Endothelial cell of umbilical vein (primary cell): ENCODE measurements at regions not wholly inside any gene's neighbourhood (a gene's known extent, or its start where the extent isn't known, plus 50 kb on each side); places are given as distances from the start of the nearest gene placed in this dataset.

Source experiments
- BruUV-seq: library from RNA; stranded (reverse); fragments of 400-500 nt; replicated peaks from 2 replicates; lab custom pipeline; 2021; lab: Mats Ljungman, UMichigan
- CTCF ChIA-PET: fragments of 300-600, 350-600 bp; sonication (Branson Sonifier 250); formaldehyde crosslinking; loops from one replicate; lab custom pipeline; 2021; ENCODE audit warnings: antibody characterized with exemption, inconsistent platforms; lab: Charles Lee
- POLR2A ChIA-PET: fragments of 300-600, 350-600 bp; sonication (Branson Sonifier 250); formaldehyde crosslinking; loops from one replicate; lab custom pipeline; 2021; ENCODE audit warnings: antibody characterized with exemption, inconsistent platforms; lab: Charles Lee
- DNase-seq: peaks from one replicate; pipeline ENCODE4 v3.0.0-alpha.2; 2011; ENCODE audit warnings: low read depth, low spot score
- FAIRE-seq: peaks from 2 replicates; lab custom pipeline; 2011; peaks lifted over from hg19 to GRCh38; lab: Jason Lieb, UNC
- H2AFZ ChIP-seq: 2 replicates; pipeline ENCODE4 v1.6.0; 2012; ENCODE audit warnings: low read depth, low read length, control low read depth, inconsistent platforms
- H3K27ac ChIP-seq: 2 replicates; pipeline ENCODE4 v1.5.1; 2011; ENCODE audit warnings: low read depth, mild to moderate bottlenecking, control low read depth, low read length, moderate library complexity; ENCODE audit not compliant: insufficient read depth
- H3K27me3 ChIP-seq, 2 experiments: 2 replicates each; pipeline versions ENCODE4 v1.6.0 to v1.6.1; 2011; ENCODE audit warnings: low read length in 2 of 2, mixed read lengths in 1 of 2; ENCODE audit not compliant: control insufficient read depth in 2 of 2, insufficient read depth in 2 of 2
- H3K36me3 ChIP-seq, 2 experiments: 2 replicates in 1 of 2; 3 replicates in 1 of 2; pipeline ENCODE4 v1.5.1; 2011; ENCODE audit warnings: low read length in 2 of 2, mild to moderate bottlenecking in 1 of 2, moderate library complexity in 1 of 2; ENCODE audit not compliant: control insufficient read depth in 2 of 2, insufficient read depth in 2 of 2; ENCODE audit errors: extremely low read depth in 1 of 2
- H3K4me1 ChIP-seq: 3 replicates; pipeline ENCODE4 v1.5.1; 2011; ENCODE audit warnings: mild to moderate bottlenecking, low read length; ENCODE audit not compliant: control insufficient read depth, insufficient read depth; ENCODE audit errors: extremely low read depth
- H3K4me2 ChIP-seq: 2 replicates; pipeline ENCODE4 v1.6.1; 2011; ENCODE audit warnings: low read length, control low read depth, mixed read lengths; ENCODE audit not compliant: insufficient read depth
- H3K4me3 ChIP-seq, 3 experiments: fragments of 200-600 bp in 1 of 3; sonication (generic), shearing (Covaris generic) in 1 of 3; replicated peaks in 1 of 3; 2 replicates each; pipeline ENCODE4 v1.5.1; 2011 to 2016; ENCODE audit warnings: control low read depth in 3 of 3, low read length in 3 of 3, mild to moderate bottlenecking in 2 of 3, inconsistent platforms in 1 of 3, low read depth in 1 of 3, moderate library complexity in 1 of 3; ENCODE audit not compliant: insufficient read depth in 1 of 3
- H3K79me2 ChIP-seq: 2 replicates; pipeline ENCODE4 v1.6.0; 2012; ENCODE audit warnings: low read length, inconsistent platforms; ENCODE audit not compliant: control insufficient read depth, insufficient read depth
- H3K9ac ChIP-seq: replicated peaks from 2 replicates; pipeline ENCODE3; 2011; ENCODE audit warnings: low read length, control low read depth; ENCODE audit not compliant: insufficient read depth; ENCODE audit errors: extremely low read depth
- H3K9me1 ChIP-seq: replicated peaks from 3 replicates; pipeline ENCODE4 v1.6.0; 2011; ENCODE audit warnings: mild to moderate bottlenecking, low read length; ENCODE audit not compliant: control insufficient read depth, insufficient read depth; ENCODE audit errors: extremely low read depth
- H3K9me3 ChIP-seq: replicated peaks from 2 replicates; pipeline ENCODE4 v1.5.1; 2012; ENCODE audit warnings: low read length, inconsistent platforms; ENCODE audit not compliant: control insufficient read depth, insufficient read depth
- H4K20me1 ChIP-seq: replicated peaks from 2 replicates; pipeline ENCODE3; 2011; ENCODE audit warnings: mild to moderate bottlenecking, low read length; ENCODE audit not compliant: control insufficient read depth, insufficient read depth; ENCODE audit errors: extremely low read depth
- EZH2 ChIP-seq: IDR thresholded peaks from 2 replicates; pipeline ENCODE4 v1.6.1; 2012; ENCODE audit warnings: borderline replicate concordance, low read depth, mild to moderate bottlenecking, moderate library complexity, low read length, inconsistent platforms; ENCODE audit not compliant: severe bottlenecking
- FOS ChIP-seq: IDR thresholded peaks from 2 replicates; pipeline ENCODE4 v1.6.1; 2011; ENCODE audit warnings: mild to moderate bottlenecking, low read length, moderate library complexity, borderline replicate concordance; ENCODE audit not compliant: insufficient read depth
- GATA2 ChIP-seq: IDR thresholded peaks from 2 replicates; pipeline ENCODE4 v1.7.0; 2011; ENCODE audit warnings: low read depth, mild to moderate bottlenecking, moderate library complexity, mixed read lengths, low read length; ENCODE audit not compliant: insufficient read length, insufficient read depth
- JUN ChIP-seq: IDR thresholded peaks from 2 replicates; pipeline ENCODE4 v1.6.1; 2011; ENCODE audit warnings: borderline replicate concordance, low read depth; ENCODE audit not compliant: insufficient read length, insufficient read depth
- MYC ChIP-seq: IDR thresholded peaks from one replicate; pipeline ENCODE4 v1.6.1; 2011; ENCODE audit warnings: mild to moderate bottlenecking, low read depth, low read length
- POLR2A ChIP-seq: IDR thresholded peaks from 2 replicates; pipeline ENCODE4 v1.6.1; 2012; ENCODE audit warnings: low read depth, mild to moderate bottlenecking, control low read depth, low read length
- POLR2AphosphoS5 ChIP-seq: IDR thresholded peaks from 2 replicates; pipeline ENCODE4 v1.6.1; 2012; ENCODE audit warnings: low read depth, mild to moderate bottlenecking, control low read depth, low read length, moderate library complexity; ENCODE audit not compliant: insufficient read depth
- dilution Hi-C: fragments of 300-500 bp; cut with MboI; formaldehyde crosslinking; loops from one replicate; pipeline ENCODE4 v1.15.0; 2019; ENCODE audit warnings: low sequenced_read_pairs; ENCODE audit not compliant: extremely low pct_ligation_motif_present
- intact Hi-C: fragments of 100-400 bp; cut with micrococcal nuclease; formaldehyde crosslinking; loops from one replicate; pipeline ENCODE4 v1.10.0; 2022
- TF ChIP-seq, protein P1 (sequence below), 2 donors: IDR thresholded peaks; 1 replicate in 1 of 2; 2 replicates in 1 of 2; pipeline ENCODE4 v1.5.1; 2011; ENCODE audit warnings: low read length in 2 of 2, mild to moderate bottlenecking in 2 of 2, moderate library complexity in 2 of 2, control low read depth in 1 of 2, inconsistent platforms in 1 of 2, low read depth in 1 of 2; ENCODE audit not compliant: insufficient read depth in 1 of 2; ENCODE audit errors: extremely low read depth in 1 of 2
- TF ChIP-seq, protein P2 (sequence below): IDR thresholded peaks from 2 replicates; pipeline ENCODE4 v1.6.1; 2011; ENCODE audit not compliant: insufficient read depth, insufficient read length

DNA sequence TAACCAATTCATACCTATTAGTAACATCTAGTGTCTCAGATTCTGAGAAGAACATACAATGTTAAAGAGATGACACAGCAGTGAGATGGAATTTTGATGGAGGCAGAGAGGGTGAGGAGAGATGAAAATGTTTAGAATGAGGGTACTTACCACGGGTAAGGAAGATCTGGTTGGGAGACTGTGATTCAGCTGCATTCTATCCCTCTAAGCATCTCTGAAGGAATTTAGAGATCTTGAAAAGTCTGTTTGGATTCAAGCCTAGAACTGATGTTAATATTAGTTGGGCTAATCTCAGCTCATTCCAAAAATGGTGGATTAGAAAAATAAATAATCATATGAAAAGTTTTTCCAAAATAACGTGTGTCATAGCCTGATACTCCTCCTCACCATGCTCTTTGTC lies 191.5 kb upstream of the CLINT1 start:
- Histone ChIP-seq H2AFZ (no peak overlapping the region), H3K9ac (no peak overlapping the region), H3K4me3 (no peak overlapping the region), H4K20me1 (no peaks in the 10 kb centered on the region), H3K27me3 (no peaks in the 10 kb centered on the region), H3K9me1 (no peaks in the 10 kb centered on the region), H3K79me2 (no peaks in the 10 kb centered on the region), H3K4me1 (no peaks in the 10 kb centered on the region), H3K36me3 (no peaks in the 10 kb centered on the region), H3K9me3 (no peaks in the 10 kb centered on the region), H3K27ac (no peak overlapping the region), H3K4me2 (no peak overlapping the region)
- DNase-seq (no peak), FAIRE-seq (no peak)
- POLR2A ChIA-PET, result no interaction called here
- CTCF ChIA-PET, result interaction anchor here (1.0 to 1.7 kb wide), 3 partner anchors 25 to 124 kb away, joined by 3 to 8 read pairs (median 7); no protein-coding TSS in a partner anchor
- BruUV-seq, result no TSS peak
- intact Hi-C loops (no loop called here), dilution Hi-C loops (no loop called here)
- TF ChIP-seq, protein P1, sequence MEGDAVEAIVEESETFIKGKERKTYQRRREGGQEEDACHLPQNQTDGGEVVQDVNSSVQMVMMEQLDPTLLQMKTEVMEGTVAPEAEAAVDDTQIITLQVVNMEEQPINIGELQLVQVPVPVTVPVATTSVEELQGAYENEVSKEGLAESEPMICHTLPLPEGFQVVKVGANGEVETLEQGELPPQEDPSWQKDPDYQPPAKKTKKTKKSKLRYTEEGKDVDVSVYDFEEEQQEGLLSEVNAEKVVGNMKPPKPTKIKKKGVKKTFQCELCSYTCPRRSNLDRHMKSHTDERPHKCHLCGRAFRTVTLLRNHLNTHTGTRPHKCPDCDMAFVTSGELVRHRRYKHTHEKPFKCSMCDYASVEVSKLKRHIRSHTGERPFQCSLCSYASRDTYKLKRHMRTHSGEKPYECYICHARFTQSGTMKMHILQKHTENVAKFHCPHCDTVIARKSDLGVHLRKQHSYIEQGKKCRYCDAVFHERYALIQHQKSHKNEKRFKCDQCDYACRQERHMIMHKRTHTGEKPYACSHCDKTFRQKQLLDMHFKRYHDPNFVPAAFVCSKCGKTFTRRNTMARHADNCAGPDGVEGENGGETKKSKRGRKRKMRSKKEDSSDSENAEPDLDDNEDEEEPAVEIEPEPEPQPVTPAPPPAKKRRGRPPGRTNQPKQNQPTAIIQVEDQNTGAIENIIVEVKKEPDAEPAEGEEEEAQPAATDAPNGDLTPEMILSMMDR (IDR thresholded peaks at IDR 0.05; ENCODE audit: extremely low read depth in 1 of 2, insufficient read depth in 1 of 2, low read depth in 1 of 2, low read length in 2 of 2), result no peak
- no peak for TF ChIP-seq MYC
- no peak for TF ChIP-seq FOS
- no peak for TF ChIP-seq POLR2AphosphoS5

GRCh38 chr5:158049459-158049858 lies 190.5 kb upstream of the CLINT1 start:
- ChIA-PET CTCF (interaction anchor here (0.7 kb wide), 1 partner anchor 301 kb away, joined by 3 read pairs; no protein-coding TSS in a partner anchor), POLR2A (no interaction called here)
- intact Hi-C loops (no loop called here), dilution Hi-C loops (no loop called here)
- Histone ChIP-seq H3K9me1 (no peaks in the 10 kb centered on the region), H3K9ac (no peak overlapping the region), H3K4me2 (no peak overlapping the region), H4K20me1 (no peaks in the 10 kb centered on the region), H2AFZ (no peak overlapping the region), H3K79me2 (no peaks in the 10 kb centered on the region), H3K27ac (no peak overlapping the region), H3K36me3 (no peaks in the 10 kb centered on the region), H3K4me3 (no peak overlapping the region), H3K27me3 (no peaks in the 10 kb centered on the region), H3K4me1 (no peaks in the 10 kb centered on the region), H3K9me3 (no peaks in the 10 kb centered on the region)
- no TSS peak for BruUV-seq
- FAIRE-seq (no peak), DNase-seq (no peak)
- no peak for TF ChIP-seq EZH2
- TF ChIP-seq MYC, result no peak
- TF ChIP-seq FOS, result no peak
- TF ChIP-seq GATA2, result no peak
- TF ChIP-seq, protein P2, sequence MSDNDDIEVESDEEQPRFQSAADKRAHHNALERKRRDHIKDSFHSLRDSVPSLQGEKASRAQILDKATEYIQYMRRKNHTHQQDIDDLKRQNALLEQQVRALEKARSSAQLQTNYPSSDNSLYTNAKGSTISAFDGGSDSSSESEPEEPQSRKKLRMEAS, result no peak
- TF ChIP-seq, protein P1 (IDR thresholded peaks at IDR 0.05; ENCODE audit: extremely low read depth in 1 of 2, insufficient read depth in 1 of 2, low read depth in 1 of 2, low read length in 2 of 2), result no peak
- no peak for TF ChIP-seq JUN
- no peak for TF ChIP-seq POLR2AphosphoS5
- TF ChIP-seq POLR2A, result no peak
